Fibroblast of lung (primary cell): ENCODE measurements at regions not wholly inside any gene's neighbourhood (a gene's known extent, or its start where the extent isn't known, plus 50 kb on each side); places are given as distances from the start of the nearest gene placed in this dataset.
A peak's percentile ranks its signal among the peaks of the same experiment; 100 is the strongest.

Source experiments
- DNase-seq, 2 donors: peaks; one replicate each; pipeline versions ENCODE4 v3.0.0 to v3.0.0-alpha.2; 2010; ENCODE audit warnings: low read depth in 2 of 2
- H2AFZ ChIP-seq: 2 replicates; pipeline ENCODE4 v1.5.1; 2012; ENCODE audit warnings: low read length, control low read depth, inconsistent platforms
- H3K27ac ChIP-seq: 2 replicates; pipeline ENCODE4 v1.5.1; 2011; ENCODE audit warnings: low read length, control low read depth; ENCODE audit not compliant: insufficient read depth
- H3K27me3 ChIP-seq: 2 replicates; pipeline ENCODE4 v1.5.1; 2011; ENCODE audit warnings: mild to moderate bottlenecking, low read length; ENCODE audit not compliant: control insufficient read depth, insufficient read depth
- H3K36me3 ChIP-seq: 2 replicates; pipeline ENCODE4 v1.5.1; 2011; ENCODE audit warnings: low read length; ENCODE audit not compliant: control insufficient read depth, insufficient read depth
- H3K4me1 ChIP-seq: 2 replicates; pipeline ENCODE4 v1.5.1; 2011; ENCODE audit warnings: low read length; ENCODE audit not compliant: control insufficient read depth, insufficient read depth; ENCODE audit errors: extremely low read depth
- H3K4me2 ChIP-seq: 2 replicates; pipeline ENCODE4 v1.5.1; 2011; ENCODE audit warnings: low read length, control low read depth; ENCODE audit not compliant: insufficient read depth; ENCODE audit errors: extremely low read depth
- H3K4me3 ChIP-seq, 4 experiments: fragments of 200-600 bp in 1 of 4; sonication (generic) in 1 of 4; replicated peaks in 1 of 4; 2 replicates each; pipeline ENCODE4 v1.5.1; 2011 to 2016; ENCODE audit warnings: low read length in 4 of 4, low read depth in 3 of 4, mild to moderate bottlenecking in 3 of 4, control low read depth in 2 of 4, inconsistent platforms in 1 of 4, mixed read lengths in 1 of 4; ENCODE audit not compliant: insufficient read depth in 1 of 4; ENCODE audit errors: control extremely low read depth in 1 of 4
- H3K79me2 ChIP-seq: 2 replicates; pipeline ENCODE4 v1.5.1; 2012; ENCODE audit warnings: mild to moderate bottlenecking, low read length, inconsistent platforms; ENCODE audit not compliant: control insufficient read depth, insufficient read depth
- H3K9ac ChIP-seq: 2 replicates; pipeline ENCODE4 v1.5.1; 2011; ENCODE audit warnings: mild to moderate bottlenecking, low read length, control low read depth; ENCODE audit not compliant: insufficient read depth
- H3K9me3 ChIP-seq: 2 replicates; pipeline ENCODE4 v1.5.1; 2012; ENCODE audit warnings: low read depth, low read length; ENCODE audit not compliant: control insufficient read depth, insufficient read depth
- H4K20me1 ChIP-seq: 2 replicates; pipeline ENCODE4 v1.5.1; 2011; ENCODE audit warnings: low read length; ENCODE audit not compliant: control insufficient read depth, insufficient read depth; ENCODE audit errors: extremely low read depth
- CTCF ChIP-seq, 2 donors: IDR thresholded peaks in 1 of 2; conservative IDR thresholded peaks in 1 of 2; 1 replicate in 1 of 2; 2 replicates in 1 of 2; pipeline ENCODE4 v1.5.1; 2011 to 2012; ENCODE audit warnings: low read length in 2 of 2, control low read depth in 1 of 2, inconsistent platforms in 1 of 2, low read depth in 1 of 2, mild to moderate bottlenecking in 1 of 2
- EZH2 ChIP-seq: IDR thresholded peaks from 2 replicates; pipeline ENCODE4 v1.5.1; 2012; ENCODE audit warnings: low read length, control low read depth, mild to moderate bottlenecking; ENCODE audit errors: missing control alignments

GRCh38 chr9:110007477-110008270, 200.3 kb downstream of the C9orf152 start:
- no peaks in the 10 kb centered on the region for H3K9me3 ChIP-seq
- H3K27me3 ChIP-seq, result no peaks in the 10 kb centered on the region
- no peak overlapping the region for H2AFZ ChIP-seq
- no peak for TF ChIP-seq CTCF (conservative IDR thresholded peaks at IDR 0.05 in 1 of 2, IDR thresholded peaks at IDR 0.05 in 1 of 2; ENCODE audit: low read depth in 1 of 2, low read length in 2 of 2)
- TF ChIP-seq EZH2, result no peak
- no peak overlapping the region for H3K9ac ChIP-seq
- H3K4me3 ChIP-seq, result no peak overlapping the region
- no peaks in the 10 kb centered on the region for H3K36me3 ChIP-seq
- H4K20me1 ChIP-seq, result no peaks in the 10 kb centered on the region
- no peak overlapping the region for H3K27ac ChIP-seq
- H3K4me2 ChIP-seq, result no peak overlapping the region
- H3K79me2 ChIP-seq, result no peaks in the 10 kb centered on the region
- H3K4me1 ChIP-seq, result no peaks in the 10 kb centered on the region
- DNase-seq, result peak in 1 of 2 donors; percentile 32

DNA sequence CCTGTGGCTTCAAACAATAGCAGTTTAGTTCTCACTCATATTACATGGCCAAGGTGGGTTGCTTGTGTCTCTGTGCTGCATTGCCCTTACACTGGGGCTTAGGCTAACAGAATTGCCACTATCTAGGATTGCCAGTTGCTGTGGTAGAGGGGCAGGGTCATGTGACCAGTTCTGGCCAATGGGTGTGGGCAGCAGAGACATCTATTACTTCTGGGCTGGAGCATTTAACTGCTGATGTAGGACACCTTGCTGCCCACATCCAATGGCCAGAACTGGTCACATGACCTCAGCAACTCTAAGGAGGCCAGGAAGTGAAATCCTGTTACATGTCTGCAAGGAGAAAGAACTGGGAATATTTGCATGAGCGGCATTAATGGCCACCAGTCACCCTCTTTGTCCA, 199.3 kb downstream of the C9orf152 start:
- no peak overlapping the region for H3K27ac ChIP-seq
- no peak overlapping the region for H3K9ac ChIP-seq
- no peak overlapping the region for H3K4me2 ChIP-seq
- TF ChIP-seq EZH2 (no peak), CTCF (conservative IDR thresholded peaks at IDR 0.05 in 1 of 2, IDR thresholded peaks at IDR 0.05 in 1 of 2; ENCODE audit: low read depth in 1 of 2, low read length in 2 of 2) (no peak)
- no peaks in the 10 kb centered on the region for H4K20me1 ChIP-seq
- no peaks in the 10 kb centered on the region for H3K79me2 ChIP-seq
- H3K4me1 ChIP-seq, result no peaks in the 10 kb centered on the region
- no peak overlapping the region for H2AFZ ChIP-seq
- H3K36me3 ChIP-seq, result no peaks in the 10 kb centered on the region
- H3K4me3 ChIP-seq, result no peak overlapping the region
- DNase-seq, result no peak
- no peaks in the 10 kb centered on the region for H3K9me3 ChIP-seq
- no peaks in the 10 kb centered on the region for H3K27me3 ChIP-seq

GRCh38 chr9:110011628-110012320, 196.2 kb downstream of the C9orf152 start:
- no peak overlapping the region for H2AFZ ChIP-seq
- H3K9ac ChIP-seq, result no peak overlapping the region
- H3K27ac ChIP-seq, result no peak overlapping the region
- no peak overlapping the region for H3K4me3 ChIP-seq
- H3K4me2 ChIP-seq, result no peak overlapping the region
- no peaks in the 10 kb centered on the region for H3K27me3 ChIP-seq
- TF ChIP-seq CTCF (conservative IDR thresholded peaks at IDR 0.05 in 1 of 2, IDR thresholded peaks at IDR 0.05 in 1 of 2; ENCODE audit: low read depth in 1 of 2, low read length in 2 of 2) (no peak), EZH2 (no peak)
- no peaks in the 10 kb centered on the region for H3K9me3 ChIP-seq
- H3K4me1 ChIP-seq, result peaks cover 6% of the 10 kb centered on the region
- no peaks in the 10 kb centered on the region for H3K36me3 ChIP-seq
- H4K20me1 ChIP-seq, result no peaks in the 10 kb centered on the region
- no peaks in the 10 kb centered on the region for H3K79me2 ChIP-seq
- no peak for DNase-seq
